GM23338 (cell line): ENCODE measurements at regions not wholly inside any gene's neighbourhood (a gene's known extent, or its start where the extent isn't known, plus 50 kb on each side); places are given as distances from the start of the nearest gene placed in this dataset.

Experiments used
- ATAC-seq: fragments of 200-7000 bp; cut with Tn5 transposase; 3 replicates; pipeline ENCODE4 v1.9.1; 2020
- DNase-seq: peaks from one replicate; pipeline ENCODE4 v3.0.0-alpha.2; 2015; ENCODE audit warnings: low spot score
- H2AFZ ChIP-seq: fragments of 200-600 bp; sonication (generic); 2 replicates; pipeline ENCODE4 v1.8.0; 2016; ENCODE audit warnings: antibody characterized with exemption, mild to moderate bottlenecking, moderate library complexity
- H3F3A ChIP-seq: fragments of 200-600 bp; sonication (generic); replicated peaks from 2 replicates; pipeline ENCODE4 v1.8.0; 2017; ENCODE audit warnings: antibody characterized with exemption, mixed run types, low read depth
- H3K27ac ChIP-seq: fragments of 200-600 bp; sonication (generic); 2 replicates; pipeline ENCODE4 v1.6.1; 2016; ENCODE audit warnings: low read depth
- H3K27me3 ChIP-seq: fragments of 200-600 bp; sonication (generic); 2 replicates; pipeline ENCODE4 v1.8.0; 2016; ENCODE audit warnings: mild to moderate bottlenecking, mixed run types, moderate library complexity; ENCODE audit not compliant: insufficient read depth
- H3K36me3 ChIP-seq: fragments of 200-600 bp; sonication (generic); 2 replicates; pipeline ENCODE4 v1.8.0; 2016; ENCODE audit warnings: mild to moderate bottlenecking; ENCODE audit not compliant: insufficient read depth
- H3K4me1 ChIP-seq: fragments of 200-600 bp; sonication (generic); 2 replicates; pipeline ENCODE4 v1.8.0; 2016; ENCODE audit warnings: mild to moderate bottlenecking, moderate library complexity; ENCODE audit not compliant: insufficient read depth
- H3K4me2 ChIP-seq: fragments of 200-600 bp; sonication (generic); 2 replicates; pipeline ENCODE4 v1.7.1; 2017; ENCODE audit warnings: mixed run types
- H3K4me3 ChIP-seq: fragments of 200-600 bp; sonication (generic); 2 replicates; pipeline ENCODE4 v1.6.1; 2016; ENCODE audit warnings: mixed run types
- H3K79me2 ChIP-seq: fragments of 200-600 bp; sonication (generic); replicated peaks from 2 replicates; pipeline ENCODE4 v1.8.0; 2017; ENCODE audit warnings: mild to moderate bottlenecking; ENCODE audit not compliant: insufficient read depth
- H3K9me2 ChIP-seq: fragments of 200-600 bp; sonication (generic); 2 replicates; pipeline ENCODE4 v1.8.0; 2017; ENCODE audit not compliant: insufficient read depth
- H4K20me1 ChIP-seq: fragments of 200-600 bp; sonication (generic); replicated peaks from 2 replicates; pipeline ENCODE4 v1.8.0; 2017; ENCODE audit warnings: mild to moderate bottlenecking; ENCODE audit not compliant: insufficient read depth
- H3K27ac Mint-ChIP-seq: 2 replicates; pipeline ENCODE4 v1.8.0; 2020; ENCODE audit warnings: inconsistent platforms, mild to moderate bottlenecking, moderate library complexity, mixed read lengths
- H3K27me3 Mint-ChIP-seq: 3 replicates; pipeline ENCODE4 v1.8.0; 2022; ENCODE audit warnings: low read depth, mild to moderate bottlenecking, moderate library complexity, mixed read lengths, inconsistent platforms; ENCODE audit not compliant: insufficient read depth, poor library complexity
- H3K36me3 Mint-ChIP-seq: 3 replicates; pipeline ENCODE4 v1.8.0; 2021; ENCODE audit warnings: low read depth, mild to moderate bottlenecking, inconsistent platforms, moderate library complexity, mixed read lengths
- H3K4me1 Mint-ChIP-seq: 3 replicates; pipeline ENCODE4 v1.8.0; 2020; ENCODE audit warnings: mild to moderate bottlenecking, inconsistent platforms, mixed read lengths
- H3K4me3 Mint-ChIP-seq: 3 replicates; pipeline ENCODE4 v1.8.0; 2021; ENCODE audit warnings: moderate library complexity, mild to moderate bottlenecking, inconsistent platforms, mixed read lengths
- H3K9me3 Mint-ChIP-seq: 3 replicates; pipeline ENCODE4 v1.8.0; 2020; ENCODE audit warnings: moderate library complexity, mild to moderate bottlenecking, inconsistent platforms, mixed read lengths
- CTCF ChIP-seq, 2 experiments: fragments of 200-600 bp in 1 of 2; sonication (generic) in 1 of 2; conservative IDR thresholded peaks; 2 replicates each; pipeline versions ENCODE4 v1.5.1 to v1.6.1; 2016 to 2017; ENCODE audit warnings: antibody characterized with exemption in 2 of 2, low read depth in 2 of 2, mild to moderate bottlenecking in 2 of 2, moderate library complexity in 1 of 2
- ETS1 ChIP-seq: IDR thresholded peaks from 2 replicates; pipeline ENCODE4 v1.6.1; 2016; ENCODE audit warnings: antibody characterized with exemption
- EZH2phosphoT487 ChIP-seq: fragments of 200-600 bp; sonication (generic); IDR thresholded peaks from one replicate; pipeline ENCODE4 v1.8.1; 2018; ENCODE audit warnings: antibody characterized with exemption; ENCODE audit not compliant: unreplicated experiment
- NANOG ChIP-seq: IDR thresholded peaks from 2 replicates; pipeline ENCODE4 v1.6.1; 2016; ENCODE audit warnings: antibody characterized with exemption, borderline replicate concordance
- POLR2AphosphoS5 ChIP-seq: IDR thresholded peaks from 2 replicates; pipeline ENCODE4 v1.6.1; 2016; ENCODE audit warnings: antibody characterized with exemption, low read depth
- STAT1 ChIP-seq: IDR thresholded peaks from one replicate; pipeline ENCODE4 v1.6.1; 2016; ENCODE audit warnings: antibody characterized with exemption; ENCODE audit not compliant: unreplicated experiment

DNA sequence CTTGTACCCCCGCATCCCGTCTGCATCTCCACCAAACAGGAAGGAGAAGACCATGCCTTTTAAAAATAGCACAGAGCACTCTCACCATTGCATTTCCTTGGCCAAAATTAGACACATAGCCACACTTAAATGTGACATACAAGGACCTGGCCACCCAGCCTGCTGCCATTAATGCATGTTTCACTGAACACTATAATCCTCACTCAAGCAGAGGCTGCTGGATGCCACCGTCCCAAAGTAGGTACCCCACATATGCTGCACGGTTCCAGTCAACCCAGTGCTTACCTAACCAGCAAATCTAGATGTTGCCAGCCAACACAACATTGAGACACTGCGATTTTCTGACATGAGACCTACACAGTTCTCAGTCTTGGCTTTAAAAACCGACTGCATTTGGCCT lies 107.7 kb downstream of the ADSS2 start:
- DNase-seq (no peak), ATAC-seq (no peak)
- Histone ChIP-seq H3F3A (no peaks in the 10 kb centered on the region), H3K27ac (no peak overlapping the region), H3K4me2 (no peak overlapping the region), H3K4me3 (no peak overlapping the region), H3K9me2 (0 out of 2 replicates have a peak, but pooled peaks cover 4% of the 10 kb centered on the region), H4K20me1 (no peaks in the 10 kb centered on the region), H3K4me1 (peaks cover 14% of the 10 kb centered on the region), H3K36me3 (no peaks in the 10 kb centered on the region), H2AFZ (no peak overlapping the region), H3K79me2 (no peaks in the 10 kb centered on the region), H3K27me3 (no peaks in the 10 kb centered on the region)
- Mint-ChIP-seq H3K9me3 (no peaks in the 10 kb centered on the region), H3K4me3 (no peak overlapping the region), H3K27me3 (peaks cover 7% of the 10 kb centered on the region), H3K27ac (no peak overlapping the region), H3K4me1 (peaks cover 22% of the 10 kb centered on the region), H3K36me3 (no peaks in the 10 kb centered on the region; the same call in 2 of the 3 replicates)
- TF ChIP-seq STAT1 (no peak), ETS1 (no peak), POLR2AphosphoS5 (no peak), EZH2phosphoT487 (no peak)

DNA sequence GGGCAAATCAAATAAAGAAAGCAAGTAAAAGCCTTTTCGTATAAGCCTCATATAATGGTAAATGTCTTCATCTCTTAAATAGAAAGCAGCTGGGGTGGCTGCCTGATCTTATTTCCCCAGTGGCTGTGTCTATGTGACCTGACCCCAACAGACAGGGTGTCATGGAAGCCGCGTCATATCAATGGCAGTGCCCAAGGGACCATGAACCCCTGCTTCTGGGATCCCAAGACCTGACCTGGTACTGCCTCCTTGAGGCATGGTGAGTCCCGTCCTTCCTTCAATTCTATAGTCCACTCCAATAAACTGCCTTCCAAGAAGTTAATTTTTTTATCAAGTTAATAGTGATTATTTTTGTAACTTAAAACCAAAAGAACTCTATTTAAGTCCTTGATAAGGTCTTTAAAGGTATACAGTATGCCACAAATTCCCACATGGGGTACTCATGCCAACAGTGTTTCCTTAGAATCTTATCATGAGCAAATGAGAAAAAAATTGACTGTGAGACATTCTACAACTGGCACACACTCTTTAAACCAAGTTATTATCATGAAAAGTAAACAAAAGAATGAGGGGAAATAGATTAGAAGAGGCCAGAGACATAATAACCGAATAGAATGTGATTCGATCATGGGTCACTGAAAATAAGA lies 104.6 kb downstream of the ADSS2 start:
- H3K4me2 ChIP-seq: no peak overlapping the region
- no peak for ATAC-seq

More for the DNA sequence above, 104.6 kb downstream of the ADSS2 start:
- Histone ChIP-seq H3K27ac (no peak overlapping the region), H4K20me1 (no peaks in the 10 kb centered on the region), H3K4me1 (peaks cover 27% of the 10 kb centered on the region), H3K4me3 (no peak overlapping the region), H3F3A (no peaks in the 10 kb centered on the region), H3K36me3 (no peaks in the 10 kb centered on the region), H3K79me2 (no peaks in the 10 kb centered on the region), H3K9me2 (0 out of 2 replicates have a peak, but pooled peaks cover 5% of the 10 kb centered on the region), H3K27me3 (no peaks in the 10 kb centered on the region), H2AFZ (no peak overlapping the region)
- Mint-ChIP-seq H3K9me3 (no peaks in the 10 kb centered on the region), H3K36me3 (no peaks in the 10 kb centered on the region; the same call in 2 of the 3 replicates), H3K27ac (no peak overlapping the region), H3K4me1 (peaks cover 33% of the 10 kb centered on the region), H3K4me3 (no peak overlapping the region), H3K27me3 (peaks cover 3% of the 10 kb centered on the region)
- no peak for DNase-seq
- TF ChIP-seq CTCF (conservative IDR thresholded peaks at IDR 0.05; ENCODE audit: low read depth in 2 of 2) (peak in 1 of 2 experiments; percentile 19; a peak in 1 of 4 replicates), NANOG (no peak)
